ENCODE measurements at regions not wholly inside any gene's neighbourhood (a gene's known extent, or its start where the extent isn't known, plus 50 kb on each side); places are given as distances from the start of the nearest gene placed in this dataset.

DNA sequence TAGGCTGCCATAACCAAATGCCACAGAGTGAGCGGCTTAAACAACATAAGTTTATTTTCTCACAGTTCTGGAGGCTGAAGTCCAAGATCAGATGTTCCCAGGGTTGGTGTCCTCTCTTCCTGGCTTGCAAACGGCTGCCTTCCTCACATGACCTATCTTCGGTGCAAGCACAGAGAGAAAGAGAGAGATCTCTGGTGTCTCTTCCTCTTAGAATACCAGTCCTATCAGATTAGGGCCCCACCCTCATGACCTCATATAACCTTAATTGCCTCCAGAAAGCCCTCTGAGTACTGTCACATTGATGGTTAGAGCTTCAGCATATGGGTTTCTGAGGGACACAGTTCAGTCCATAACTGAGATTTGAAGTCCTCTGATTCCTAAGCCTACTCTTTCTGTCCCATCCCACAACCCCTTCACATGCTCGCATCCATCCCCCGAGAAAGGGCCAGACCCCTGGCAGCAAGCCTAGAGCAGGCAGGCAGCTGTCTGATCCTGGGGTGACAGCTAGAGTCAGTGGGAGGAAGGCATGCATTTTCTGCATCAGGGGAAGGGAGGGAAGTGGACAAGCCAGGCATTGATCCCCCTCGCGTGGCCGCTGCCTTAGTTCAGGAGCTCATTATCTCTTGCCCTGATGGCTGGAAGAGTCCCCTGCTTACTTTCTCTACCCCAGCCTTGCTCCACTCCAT is 114.1 kb downstream of the FAR1 start:
- TF ChIP-seq TEAD4 (IDR thresholded peaks at IDR 0.05) = no peak
- TF ChIP-seq, protein P1, sequence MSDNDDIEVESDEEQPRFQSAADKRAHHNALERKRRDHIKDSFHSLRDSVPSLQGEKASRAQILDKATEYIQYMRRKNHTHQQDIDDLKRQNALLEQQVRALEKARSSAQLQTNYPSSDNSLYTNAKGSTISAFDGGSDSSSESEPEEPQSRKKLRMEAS (IDR thresholded peaks at IDR 0.05) = no peak
- TF ChIP-seq FOXM1 (IDR thresholded peaks at IDR 0.05; ENCODE audit: borderline replicate concordance, low read depth) = no peak
- TF ChIP-seq RAD21 (IDR thresholded peaks at IDR 0.05; ENCODE audit: low read depth) = no peak
- no peak for TF ChIP-seq TCF12 (IDR thresholded peaks at IDR 0.05; ENCODE audit: low read depth)
- no peak for TF ChIP-seq TAF1 (IDR thresholded peaks at IDR 0.05; ENCODE audit: low read depth)
- no peak for TF ChIP-seq NFIC (IDR thresholded peaks at IDR 0.05)
- no peak for TF ChIP-seq YY1 (IDR thresholded peaks at IDR 0.05; ENCODE audit: low read depth)
- TF ChIP-seq, protein P2, sequence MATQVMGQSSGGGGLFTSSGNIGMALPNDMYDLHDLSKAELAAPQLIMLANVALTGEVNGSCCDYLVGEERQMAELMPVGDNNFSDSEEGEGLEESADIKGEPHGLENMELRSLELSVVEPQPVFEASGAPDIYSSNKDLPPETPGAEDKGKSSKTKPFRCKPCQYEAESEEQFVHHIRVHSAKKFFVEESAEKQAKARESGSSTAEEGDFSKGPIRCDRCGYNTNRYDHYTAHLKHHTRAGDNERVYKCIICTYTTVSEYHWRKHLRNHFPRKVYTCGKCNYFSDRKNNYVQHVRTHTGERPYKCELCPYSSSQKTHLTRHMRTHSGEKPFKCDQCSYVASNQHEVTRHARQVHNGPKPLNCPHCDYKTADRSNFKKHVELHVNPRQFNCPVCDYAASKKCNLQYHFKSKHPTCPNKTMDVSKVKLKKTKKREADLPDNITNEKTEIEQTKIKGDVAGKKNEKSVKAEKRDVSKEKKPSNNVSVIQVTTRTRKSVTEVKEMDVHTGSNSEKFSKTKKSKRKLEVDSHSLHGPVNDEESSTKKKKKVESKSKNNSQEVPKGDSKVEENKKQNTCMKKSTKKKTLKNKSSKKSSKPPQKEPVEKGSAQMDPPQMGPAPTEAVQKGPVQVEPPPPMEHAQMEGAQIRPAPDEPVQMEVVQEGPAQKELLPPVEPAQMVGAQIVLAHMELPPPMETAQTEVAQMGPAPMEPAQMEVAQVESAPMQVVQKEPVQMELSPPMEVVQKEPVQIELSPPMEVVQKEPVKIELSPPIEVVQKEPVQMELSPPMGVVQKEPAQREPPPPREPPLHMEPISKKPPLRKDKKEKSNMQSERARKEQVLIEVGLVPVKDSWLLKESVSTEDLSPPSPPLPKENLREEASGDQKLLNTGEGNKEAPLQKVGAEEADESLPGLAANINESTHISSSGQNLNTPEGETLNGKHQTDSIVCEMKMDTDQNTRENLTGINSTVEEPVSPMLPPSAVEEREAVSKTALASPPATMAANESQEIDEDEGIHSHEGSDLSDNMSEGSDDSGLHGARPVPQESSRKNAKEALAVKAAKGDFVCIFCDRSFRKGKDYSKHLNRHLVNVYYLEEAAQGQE (IDR thresholded peaks at IDR 0.05; ENCODE audit: low read depth) = no peak
- TF ChIP-seq ZBTB7A (IDR thresholded peaks at IDR 0.05; ENCODE audit: low read depth) = no peak
- TF ChIP-seq, protein P3, sequence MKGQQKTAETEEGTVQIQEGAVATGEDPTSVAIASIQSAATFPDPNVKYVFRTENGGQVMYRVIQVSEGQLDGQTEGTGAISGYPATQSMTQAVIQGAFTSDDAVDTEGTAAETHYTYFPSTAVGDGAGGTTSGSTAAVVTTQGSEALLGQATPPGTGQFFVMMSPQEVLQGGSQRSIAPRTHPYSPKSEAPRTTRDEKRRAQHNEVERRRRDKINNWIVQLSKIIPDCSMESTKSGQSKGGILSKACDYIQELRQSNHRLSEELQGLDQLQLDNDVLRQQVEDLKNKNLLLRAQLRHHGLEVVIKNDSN (IDR thresholded peaks at IDR 0.05) = no peak
- no peak for TF ChIP-seq EP300 (IDR thresholded peaks at IDR 0.05; ENCODE audit: borderline replicate concordance)

DNA sequence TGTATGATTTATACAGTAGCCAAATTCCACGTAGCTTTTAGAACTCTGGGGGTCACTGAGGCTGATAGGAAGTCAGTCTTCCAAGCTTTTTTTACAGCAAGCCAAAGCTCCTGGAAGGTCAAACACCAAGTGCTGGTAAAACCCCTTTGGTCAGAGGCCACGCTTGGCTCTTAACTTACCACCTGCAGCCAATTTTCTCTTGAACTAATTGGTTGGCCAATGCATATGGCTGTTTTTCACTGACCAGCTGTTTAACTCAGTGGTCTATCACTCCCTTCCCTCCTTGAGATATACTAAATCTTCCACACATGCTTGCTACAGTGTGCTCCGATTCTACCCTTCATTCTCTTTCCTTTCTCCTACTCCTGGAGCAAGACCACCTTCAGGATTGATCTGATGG is 116.0 kb downstream of the FAR1 start:
- no peak for TF ChIP-seq EGR1 (IDR thresholded peaks at IDR 0.05)
- TF ChIP-seq RAD21 (IDR thresholded peaks at IDR 0.05; ENCODE audit: low read depth) = no peak
- TF ChIP-seq, protein P2 (IDR thresholded peaks at IDR 0.05; ENCODE audit: low read depth) = no peak
- TF ChIP-seq, protein P3 (IDR thresholded peaks at IDR 0.05) = no peak
- no peak for TF ChIP-seq YY1 (IDR thresholded peaks at IDR 0.05; ENCODE audit: low read depth)
- TF ChIP-seq FOXM1 (IDR thresholded peaks at IDR 0.05; ENCODE audit: borderline replicate concordance, low read depth) = no peak
- no peak for TF ChIP-seq ZBTB7A (IDR thresholded peaks at IDR 0.05; ENCODE audit: low read depth)
- TF ChIP-seq TCF12 (IDR thresholded peaks at IDR 0.05; ENCODE audit: low read depth) = no peak
- no peak for TF ChIP-seq CREB1 (IDR thresholded peaks at IDR 0.05; ENCODE audit: low read depth)
- TF ChIP-seq, protein P1 (IDR thresholded peaks at IDR 0.05) = no peak
- no peak for TF ChIP-seq TEAD4 (IDR thresholded peaks at IDR 0.05)
- TF ChIP-seq EP300 (IDR thresholded peaks at IDR 0.05; ENCODE audit: borderline replicate concordance) = no peak
- no peak for TF ChIP-seq NFIC (IDR thresholded peaks at IDR 0.05)
- TF ChIP-seq CEBPB (IDR thresholded peaks at IDR 0.05) = no peak
- no peak for TF ChIP-seq TAF1 (IDR thresholded peaks at IDR 0.05; ENCODE audit: low read depth)

DNA sequence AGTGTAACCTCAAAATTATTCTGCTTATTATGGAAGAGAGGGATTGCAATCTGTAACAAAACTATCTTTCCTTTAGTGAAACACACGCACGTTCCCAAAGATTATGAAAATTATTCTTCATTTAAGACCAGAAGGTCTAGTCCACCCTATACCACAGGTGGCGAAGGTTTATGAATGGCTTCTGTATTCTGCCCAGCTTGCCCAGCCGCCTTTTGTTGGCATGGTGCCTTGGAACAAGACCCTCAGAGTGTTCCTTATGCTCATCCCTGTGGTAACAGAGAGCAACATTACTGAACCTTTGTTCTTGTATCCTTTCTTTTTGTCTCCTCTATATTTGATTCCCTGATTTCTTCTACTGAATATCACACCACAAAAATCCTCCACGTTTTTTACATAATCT is 116.4 kb downstream of the FAR1 start:
- TF ChIP-seq TCF12 (IDR thresholded peaks at IDR 0.05; ENCODE audit: low read depth) (no peak), CREB1 (IDR thresholded peaks at IDR 0.05; ENCODE audit: low read depth) (no peak), YY1 (IDR thresholded peaks at IDR 0.05; ENCODE audit: low read depth) (no peak), TEAD4 (IDR thresholded peaks at IDR 0.05) (no peak), NFIC (IDR thresholded peaks at IDR 0.05) (no peak), ZBTB7A (IDR thresholded peaks at IDR 0.05; ENCODE audit: low read depth) (no peak), TAF1 (IDR thresholded peaks at IDR 0.05; ENCODE audit: low read depth) (no peak)

DNA sequence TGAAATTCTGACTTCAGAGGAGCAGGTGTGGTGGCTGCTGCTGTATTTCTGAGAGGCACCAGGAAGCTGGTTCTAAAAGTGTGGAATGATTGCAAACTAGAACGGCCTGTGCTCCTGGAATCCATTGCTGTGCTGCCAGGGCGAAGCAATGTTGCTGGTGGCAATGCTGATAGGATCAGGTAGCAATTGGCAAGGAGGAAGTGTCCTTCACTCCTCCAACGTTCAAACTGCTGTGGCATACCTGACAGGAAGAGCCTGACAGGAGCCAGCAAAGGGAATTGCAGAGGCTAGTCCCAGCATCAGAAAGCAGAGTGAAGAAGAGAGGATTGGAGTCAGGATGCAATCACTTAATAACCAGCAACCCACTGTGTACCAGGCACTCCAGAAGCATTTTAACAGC is 118.2 kb downstream of the FAR1 start:
- TF ChIP-seq, protein P1 (IDR thresholded peaks at IDR 0.05) = no peak
- TF ChIP-seq NFIC (IDR thresholded peaks at IDR 0.05) = no peak
- TF ChIP-seq TAF1 (IDR thresholded peaks at IDR 0.05; ENCODE audit: low read depth) = no peak
- no peak for TF ChIP-seq CEBPB (IDR thresholded peaks at IDR 0.05)
- no peak for TF ChIP-seq CREB1 (IDR thresholded peaks at IDR 0.05; ENCODE audit: low read depth)
- TF ChIP-seq, protein P2 (IDR thresholded peaks at IDR 0.05; ENCODE audit: low read depth) = no peak
- no peak for TF ChIP-seq YY1 (IDR thresholded peaks at IDR 0.05; ENCODE audit: low read depth)
- TF ChIP-seq, protein P3 (IDR thresholded peaks at IDR 0.05) = no peak
- TF ChIP-seq TCF12 (IDR thresholded peaks at IDR 0.05; ENCODE audit: low read depth) = no peak
